GM21447 (cell line): ENCODE measurements at regions not wholly inside any gene's neighbourhood (a gene's known extent, or its start where the extent isn't known, plus 50 kb on each side); places are given as distances from the start of the nearest gene placed in this dataset.

Experiments
- ATAC-seq: cut with Tn5 transposase; IDR thresholded peaks from one replicate; pipeline ENCODE4 v1.9.1; 2021; ENCODE audit not compliant: unreplicated experiment

- no peak for ATAC-seq
Observed at GRCh38 chr22:47276991-47277390, 514.5 kb downstream of the TBC1D22A start.

GRCh38 chr22:47276450-47276820, 514.0 kb downstream of the TBC1D22A start:
- no peak for ATAC-seq

DNA sequence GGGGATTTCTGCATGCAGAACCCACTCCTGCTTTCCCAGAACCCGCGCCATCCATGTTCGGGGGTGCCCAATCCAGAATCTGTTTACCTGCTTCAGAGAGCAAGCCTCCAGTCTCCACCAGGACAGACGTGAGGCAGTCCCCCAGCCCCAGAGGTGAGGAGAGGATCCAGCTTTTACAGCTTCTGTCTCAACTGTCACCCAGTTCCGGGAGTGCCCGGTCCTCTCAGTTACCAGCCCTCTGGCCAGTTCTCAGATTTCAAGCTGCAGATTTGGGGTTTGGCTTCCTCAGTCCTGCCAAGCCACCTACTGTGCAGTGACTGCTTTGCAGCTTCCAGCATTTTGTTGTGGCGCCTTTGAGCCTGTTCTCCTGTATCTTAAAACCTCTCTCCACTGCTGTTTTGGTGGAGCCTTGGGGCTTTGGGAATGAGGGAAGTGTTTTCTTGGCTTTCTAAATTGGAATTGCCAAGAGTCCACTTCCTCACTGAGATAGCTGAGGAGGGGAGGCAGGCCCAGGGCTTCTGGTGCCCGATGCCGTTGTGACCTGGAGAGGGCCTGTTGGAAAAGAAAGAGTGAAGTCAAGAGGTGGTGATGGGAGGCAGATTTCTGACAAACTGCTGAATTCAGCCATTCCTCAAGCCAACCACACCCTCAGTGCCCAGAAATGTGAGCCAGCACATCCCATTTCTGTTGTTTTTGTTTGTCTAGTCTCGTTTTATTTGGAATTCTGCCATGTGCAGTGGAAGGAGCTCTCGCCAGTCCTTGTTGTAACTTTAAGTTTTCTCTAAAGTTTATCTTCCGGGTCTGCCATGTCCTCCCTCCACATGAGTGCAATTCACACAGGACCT, 513.4 kb downstream of the TBC1D22A start:
- ATAC-seq, result no peak

DNA sequence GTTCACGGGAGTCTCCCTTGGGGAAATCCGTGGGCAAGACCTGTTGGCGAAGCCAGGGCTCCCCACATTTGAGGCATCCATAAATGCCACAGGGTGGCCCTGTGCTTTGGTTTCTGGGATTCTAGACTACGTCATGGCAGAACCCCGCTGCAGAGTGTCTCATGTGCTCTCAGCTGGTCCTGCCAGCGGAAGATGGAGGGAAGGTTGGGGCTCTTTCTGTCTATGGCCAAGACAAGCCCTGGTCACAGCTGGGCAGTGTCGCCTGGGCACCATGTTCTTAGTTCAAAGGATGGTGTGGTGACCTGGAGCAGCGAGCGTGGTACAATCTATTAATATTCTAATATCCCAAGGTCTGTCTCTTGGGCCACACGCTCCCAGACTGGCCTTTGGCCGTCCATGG, 511.7 kb downstream of the TBC1D22A start:
- ATAC-seq, result no peak

DNA sequence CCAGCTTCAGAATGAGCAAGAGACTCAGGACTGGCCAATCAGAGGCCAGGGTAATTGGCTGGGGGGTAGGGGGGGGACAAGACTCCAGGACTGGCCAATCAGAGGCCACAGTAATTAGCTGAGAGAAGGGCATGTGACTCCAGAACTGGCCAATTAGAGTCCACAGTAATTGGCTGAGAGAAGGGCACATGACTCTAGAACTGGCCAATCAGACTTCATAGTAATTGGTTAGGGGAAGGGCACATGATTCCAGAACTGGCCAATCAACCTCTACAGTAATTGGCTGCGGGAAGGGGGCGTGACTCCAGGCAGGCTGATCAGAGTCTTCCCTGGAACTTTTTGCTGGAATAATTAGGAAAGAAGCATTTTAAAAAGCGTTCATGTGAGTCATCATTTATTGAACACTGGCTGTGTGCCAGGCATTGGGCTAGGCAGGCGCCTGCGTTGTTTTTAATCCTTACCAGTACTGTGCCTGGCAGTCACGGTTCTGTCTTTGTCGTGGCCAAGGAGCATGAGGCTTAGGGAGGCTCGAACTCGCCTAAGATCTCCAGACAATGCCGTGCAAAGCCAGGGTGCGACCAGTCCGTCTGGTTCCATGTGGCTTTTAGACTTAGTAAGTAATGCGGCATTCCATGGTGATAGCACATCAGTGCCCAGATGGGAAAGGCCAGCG, 508.1 kb downstream of the TBC1D22A start:
- ATAC-seq, result no peak

DNA sequence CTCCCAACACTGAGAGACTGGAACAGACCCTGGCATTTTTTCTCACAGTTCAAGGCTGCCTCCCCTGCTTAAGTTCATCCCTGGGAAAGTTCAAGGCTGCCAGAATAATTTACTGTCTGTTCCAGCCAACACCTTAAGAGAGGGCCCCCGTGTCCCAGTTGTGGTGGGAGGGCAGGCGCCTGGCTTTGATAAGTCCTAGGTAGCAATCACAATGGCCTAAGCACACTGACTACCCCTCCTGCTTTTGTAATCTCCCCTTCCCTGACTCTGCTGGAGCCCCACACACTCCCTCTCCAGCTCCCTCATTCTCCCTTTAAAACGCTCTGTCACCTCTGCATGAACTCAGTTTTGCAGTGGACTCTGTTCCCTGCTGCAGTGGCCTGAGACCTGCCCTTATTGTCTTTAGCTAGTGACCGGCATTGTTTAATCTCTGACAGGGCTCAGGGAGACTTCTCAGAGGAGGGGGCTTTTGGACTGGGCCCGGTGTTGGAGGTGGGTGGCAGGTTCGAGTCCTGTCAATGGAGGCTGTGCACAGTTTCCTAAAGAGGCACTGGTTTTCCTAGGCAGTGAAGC, 507.2 kb downstream of the TBC1D22A start:
- no peak for ATAC-seq

- ATAC-seq, result no peak
Observed at GRCh38 chr22:47267513-47268282, 505.2 kb downstream of the TBC1D22A start.

DNA sequence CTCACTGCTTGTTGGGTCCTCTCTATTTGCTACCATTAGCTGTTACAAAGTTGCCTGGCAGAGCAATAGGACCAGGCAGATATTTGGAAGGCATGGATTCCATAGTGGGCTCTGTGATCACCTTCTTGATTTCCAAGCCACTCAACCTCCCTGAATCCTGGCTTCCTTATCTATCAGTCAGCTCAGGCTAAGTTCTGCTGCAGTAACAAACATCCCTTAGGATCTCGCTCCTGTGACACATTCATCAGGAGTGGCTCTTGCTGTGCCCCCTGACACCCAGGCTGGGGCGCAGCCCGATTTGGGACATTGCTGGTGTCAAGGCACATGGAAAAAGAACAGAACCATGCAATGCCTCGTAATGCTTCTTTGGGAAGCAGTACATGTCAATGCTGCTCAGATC, 503.9 kb downstream of the TBC1D22A start:
- ATAC-seq, result no peak

GRCh38 chr22:47260551-47260950, 498.1 kb downstream of the TBC1D22A start:
- ATAC-seq, result no peak

- no peak for ATAC-seq
Observed at GRCh38 chr22:47259990-47260389, 497.5 kb downstream of the TBC1D22A start.

DNA sequence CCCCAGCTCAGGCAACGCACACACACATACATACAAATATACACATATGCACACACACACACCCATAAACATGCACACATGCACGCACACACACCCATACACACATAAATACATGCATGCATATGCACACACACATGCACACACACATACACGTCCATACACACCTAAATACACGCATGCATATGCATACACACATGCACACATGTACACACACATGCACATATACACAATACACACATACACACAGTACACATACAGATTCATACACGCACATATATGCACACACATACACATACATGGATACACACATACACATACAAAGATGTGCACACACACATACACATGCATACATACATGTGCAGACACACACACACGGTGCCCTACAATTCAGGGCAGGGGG, 496.6 kb downstream of the TBC1D22A start:
- ATAC-seq, result no peak

GRCh38 chr22:47257976-47258375, 495.5 kb downstream of the TBC1D22A start:
- ATAC-seq, result no peak

- ATAC-seq, result no peak
Observed at GRCh38 chr22:47257566-47257965, 495.1 kb downstream of the TBC1D22A start.

- no peak for ATAC-seq
Observed at GRCh38 chr22:47251911-47252310, 489.5 kb downstream of the TBC1D22A start.

DNA sequence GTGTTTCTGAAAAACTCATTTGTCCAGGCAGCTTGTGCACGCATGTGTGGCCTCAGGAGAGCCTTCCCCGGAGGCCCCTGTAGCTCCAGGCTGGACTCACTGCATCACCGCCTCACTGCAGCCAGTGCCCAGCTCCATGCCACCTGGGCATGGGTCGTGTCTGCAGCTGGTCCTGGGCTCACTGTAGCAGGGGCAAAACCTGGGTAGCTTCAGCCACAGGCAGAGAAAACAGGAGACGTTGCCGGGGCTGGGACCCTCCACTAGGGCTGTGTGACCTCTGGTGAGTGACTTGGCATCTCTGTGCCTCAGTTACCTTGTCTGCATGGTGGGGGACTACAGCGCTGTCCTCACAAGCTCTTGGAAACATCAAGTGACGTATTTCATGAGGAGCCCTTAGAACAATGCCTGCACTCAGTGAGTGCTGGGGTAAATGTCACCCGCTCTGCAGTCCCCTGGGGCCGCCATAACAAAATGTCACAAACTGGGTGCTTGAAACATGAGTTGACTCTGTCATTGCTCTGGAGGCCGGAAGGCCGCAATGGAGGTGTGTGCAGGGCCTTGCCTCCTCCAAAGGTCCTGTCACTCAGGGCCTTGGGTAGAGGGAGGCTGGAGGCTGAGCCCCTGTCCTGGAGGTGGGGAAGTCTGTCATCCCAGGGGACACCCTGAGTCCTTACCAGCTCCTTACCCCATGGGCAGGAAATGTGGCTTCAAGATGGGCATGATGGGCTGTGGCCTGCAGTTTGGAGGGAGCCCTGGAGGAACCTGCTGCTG, 488.7 kb downstream of the TBC1D22A start:
- no peak for ATAC-seq

- no peak for ATAC-seq
Observed at GRCh38 chr22:47249370-47249928, 487.0 kb downstream of the TBC1D22A start.

GRCh38 chr22:47248925-47249324, 486.5 kb downstream of the TBC1D22A start:
- ATAC-seq, result no peak

GRCh38 chr22:47247579-47248240, 485.3 kb downstream of the TBC1D22A start:
- no peak for ATAC-seq

DNA sequence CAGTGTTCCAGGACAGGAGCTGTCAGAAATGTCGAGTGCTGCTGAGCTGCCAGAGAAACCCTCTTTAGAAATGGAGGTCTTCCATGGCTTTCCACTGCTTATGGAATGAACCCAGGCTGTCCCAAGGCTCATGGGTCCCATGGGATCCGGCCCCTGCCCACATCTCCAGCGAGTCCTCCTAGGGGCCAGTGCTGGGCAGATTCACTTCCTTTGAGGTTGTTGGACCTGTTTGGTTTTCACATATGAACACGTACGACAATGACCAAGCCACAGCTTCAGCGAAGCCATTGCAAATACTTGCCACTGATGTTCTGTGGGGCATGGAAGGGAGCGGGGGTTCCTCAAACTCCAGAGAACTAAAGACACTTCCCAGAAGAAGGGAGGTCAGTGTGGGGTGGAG, 483.3 kb downstream of the TBC1D22A start:
- no peak for ATAC-seq

DNA sequence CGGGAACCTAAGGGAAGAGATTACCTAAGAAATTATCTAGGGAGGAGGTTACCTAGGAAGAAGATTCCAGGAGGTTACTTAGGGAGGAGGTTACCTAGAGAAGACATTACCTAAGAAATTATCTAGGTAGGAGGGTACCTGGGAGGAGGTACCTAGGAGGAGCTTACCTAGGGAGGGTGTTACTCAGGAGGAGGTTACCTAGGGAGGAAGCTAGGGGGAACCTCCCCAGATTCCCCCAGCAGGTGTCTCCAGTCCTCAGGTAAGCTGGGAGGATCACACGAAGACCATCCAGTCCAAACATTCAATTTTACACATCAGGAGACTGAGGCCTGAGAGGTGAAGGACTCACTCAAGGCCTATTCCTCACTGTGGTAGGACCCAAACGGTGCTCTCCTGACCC, 482.8 kb downstream of the TBC1D22A start:
- ATAC-seq, result no peak
